ENCODE measurements at regions not wholly inside any gene's neighbourhood (a gene's known extent, or its start where the extent isn't known, plus 50 kb on each side); places are given as distances from the start of the nearest gene placed in this dataset.

DNA sequence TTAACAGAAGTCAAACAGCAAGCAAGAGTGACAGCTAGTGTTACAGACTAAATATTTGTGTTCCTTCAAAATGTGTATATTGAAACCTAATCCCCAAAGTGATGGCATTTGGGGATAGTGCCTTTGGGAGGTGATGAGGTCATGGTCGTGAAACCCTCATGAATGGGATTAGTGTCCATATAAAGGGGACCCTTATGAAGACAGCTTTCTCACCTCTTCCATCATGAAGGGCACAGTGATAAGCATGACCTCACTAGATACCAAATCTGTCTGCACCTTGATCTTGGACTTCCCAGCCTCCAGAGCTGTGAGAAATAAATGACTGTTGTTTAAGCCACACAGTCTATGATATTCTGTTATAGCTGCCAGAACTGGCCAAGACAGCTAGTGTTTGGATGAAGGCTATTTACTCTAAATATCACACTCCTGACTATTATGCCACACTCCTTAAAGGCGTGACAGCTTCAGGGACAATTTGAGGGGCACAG lies 235.7 kb upstream of the TMEM72 start:
- POLR2A ChIA-PET, result no interaction called here
- H3K36me3 Mint-ChIP-seq, result no peaks in the 10 kb centered on the region
- no peak overlapping the region for H3K27ac Mint-ChIP-seq
- DNase-seq (ENCODE audit: low spot score) (no peak), ATAC-seq (no peak)
- no peaks in the 10 kb centered on the region for H3K4me1 Mint-ChIP-seq
- H3K4me3 Mint-ChIP-seq, result no peak overlapping the region
- CTCF ChIA-PET, result no interaction called here
- no peaks in the 10 kb centered on the region for H3K9me3 Mint-ChIP-seq
- H3K27me3 Mint-ChIP-seq (ENCODE audit: low read depth), result no peaks in the 10 kb centered on the region
- TF ChIP-seq GABPB1 (CRISPR knock-in tag; IDR thresholded peaks at IDR 0.05) (no peak), CDX4 (CRISPR knock-in tag; IDR thresholded peaks at IDR 0.05; ENCODE audit: borderline replicate concordance) (no peak), ETV6 (CRISPR knock-in tag; IDR thresholded peaks at IDR 0.05) (no peak), IRF1 (CRISPR knock-in tag; IDR thresholded peaks at IDR 0.05) (no peak), USF2 (CRISPR knock-in tag; IDR thresholded peaks at IDR 0.05) (no peak), AFF4 (CRISPR knock-in tag; IDR thresholded peaks at IDR 0.05; ENCODE audit: borderline replicate concordance) (no peak)

GRCh38 chr10:44680764-44681163 lies 230.4 kb upstream of the TMEM72 start:
- ChIA-PET CTCF (no interaction called here), POLR2A (no interaction called here)
- H3K27ac Mint-ChIP-seq, result no peak overlapping the region
- DNase-seq (ENCODE audit: low spot score) (no peak), ATAC-seq (no peak)
- H3K9me3 Mint-ChIP-seq, result no peaks in the 10 kb centered on the region
- no peaks in the 10 kb centered on the region for H3K36me3 Mint-ChIP-seq
- peaks cover 5% of the 10 kb centered on the region; the same call in 1 of the 2 replicates for H3K4me1 Mint-ChIP-seq
- H3K27me3 Mint-ChIP-seq (ENCODE audit: low read depth), result no peaks in the 10 kb centered on the region
- no peak for TF ChIP-seq NFATC4 (CRISPR knock-in tag; IDR thresholded peaks at IDR 0.05)
- TF ChIP-seq, protein P1, sequence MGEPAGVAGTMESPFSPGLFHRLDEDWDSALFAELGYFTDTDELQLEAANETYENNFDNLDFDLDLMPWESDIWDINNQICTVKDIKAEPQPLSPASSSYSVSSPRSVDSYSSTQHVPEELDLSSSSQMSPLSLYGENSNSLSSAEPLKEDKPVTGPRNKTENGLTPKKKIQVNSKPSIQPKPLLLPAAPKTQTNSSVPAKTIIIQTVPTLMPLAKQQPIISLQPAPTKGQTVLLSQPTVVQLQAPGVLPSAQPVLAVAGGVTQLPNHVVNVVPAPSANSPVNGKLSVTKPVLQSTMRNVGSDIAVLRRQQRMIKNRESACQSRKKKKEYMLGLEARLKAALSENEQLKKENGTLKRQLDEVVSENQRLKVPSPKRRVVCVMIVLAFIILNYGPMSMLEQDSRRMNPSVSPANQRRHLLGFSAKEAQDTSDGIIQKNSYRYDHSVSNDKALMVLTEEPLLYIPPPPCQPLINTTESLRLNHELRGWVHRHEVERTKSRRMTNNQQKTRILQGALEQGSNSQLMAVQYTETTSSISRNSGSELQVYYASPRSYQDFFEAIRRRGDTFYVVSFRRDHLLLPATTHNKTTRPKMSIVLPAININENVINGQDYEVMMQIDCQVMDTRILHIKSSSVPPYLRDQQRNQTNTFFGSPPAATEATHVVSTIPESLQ (CRISPR knock-in tag; IDR thresholded peaks at IDR 0.05), result no peak
- H3K4me3 Mint-ChIP-seq, result no peak overlapping the region

DNA sequence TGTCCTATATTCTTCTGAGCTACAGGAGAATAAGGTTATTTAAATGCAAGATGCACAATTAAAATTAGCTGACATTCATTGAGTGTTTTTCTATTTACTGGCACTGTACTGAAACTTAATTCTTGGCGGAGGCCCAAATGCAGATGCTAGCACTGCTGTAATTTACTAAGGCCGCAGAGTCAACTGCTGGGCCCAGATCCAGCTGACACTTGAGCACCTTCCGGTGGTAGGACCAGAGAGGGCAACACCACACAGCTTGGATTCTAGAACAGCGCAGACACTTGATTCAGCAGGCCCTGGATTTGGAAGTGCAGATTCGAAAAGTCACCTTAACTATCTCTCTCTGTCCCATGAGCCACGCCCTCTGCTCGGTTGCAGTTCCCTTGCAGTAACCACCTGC lies 228.6 kb upstream of the TMEM72 start:
- Mint-ChIP-seq H3K27ac (no peak overlapping the region), H3K4me1 (peaks cover 15% of the 10 kb centered on the region), H3K36me3 (no peaks in the 10 kb centered on the region), H3K4me3 (no peak overlapping the region), H3K9me3 (no peaks in the 10 kb centered on the region), H3K27me3 (ENCODE audit: low read depth) (no peaks in the 10 kb centered on the region)
- DNase-seq (ENCODE audit: low spot score) (no peak), ATAC-seq (no peak)
- TF ChIP-seq GABPB1 (CRISPR knock-in tag; IDR thresholded peaks at IDR 0.05) (no peak), ZNF232 (CRISPR knock-in tag; IDR thresholded peaks at IDR 0.05) (no peak), ZNF671 (CRISPR knock-in tag; IDR thresholded peaks at IDR 0.05) (no peak)
- ChIA-PET CTCF (no interaction called here), POLR2A (no interaction called here)

GRCh38 chr10:44684661-44685060 lies 226.5 kb upstream of the TMEM72 start:
- ATAC-seq, result no peak
- CTCF ChIA-PET, result no interaction called here

More at GRCh38 chr10:44684661-44685060, 226.5 kb upstream of the TMEM72 start:
- H3K27ac Mint-ChIP-seq, result no peak overlapping the region
- no peaks in the 10 kb centered on the region for H3K36me3 Mint-ChIP-seq
- H3K4me3 Mint-ChIP-seq, result no peak overlapping the region
- H3K9me3 Mint-ChIP-seq, result no peaks in the 10 kb centered on the region
- DNase-seq (ENCODE audit: low spot score), result no peak
- peaks cover 15% of the 10 kb centered on the region for H3K4me1 Mint-ChIP-seq
- POLR2A ChIA-PET, result no interaction called here
- no peaks in the 10 kb centered on the region for H3K27me3 Mint-ChIP-seq (ENCODE audit: low read depth)
- TF ChIP-seq, protein P2, sequence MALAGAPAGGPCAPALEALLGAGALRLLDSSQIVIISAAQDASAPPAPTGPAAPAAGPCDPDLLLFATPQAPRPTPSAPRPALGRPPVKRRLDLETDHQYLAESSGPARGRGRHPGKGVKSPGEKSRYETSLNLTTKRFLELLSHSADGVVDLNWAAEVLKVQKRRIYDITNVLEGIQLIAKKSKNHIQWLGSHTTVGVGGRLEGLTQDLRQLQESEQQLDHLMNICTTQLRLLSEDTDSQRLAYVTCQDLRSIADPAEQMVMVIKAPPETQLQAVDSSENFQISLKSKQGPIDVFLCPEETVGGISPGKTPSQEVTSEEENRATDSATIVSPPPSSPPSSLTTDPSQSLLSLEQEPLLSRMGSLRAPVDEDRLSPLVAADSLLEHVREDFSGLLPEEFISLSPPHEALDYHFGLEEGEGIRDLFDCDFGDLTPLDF (CRISPR knock-in tag; IDR thresholded peaks at IDR 0.05), result no peak
- TF ChIP-seq RORB (CRISPR knock-in tag; IDR thresholded peaks at IDR 0.05) (no peak), ESRRA (CRISPR knock-in tag; IDR thresholded peaks at IDR 0.05; ENCODE audit: borderline replicate concordance) (no peak), SOX15 (CRISPR knock-in tag; IDR thresholded peaks at IDR 0.05) (no peak)
